G401.6 (cell line): ENCODE measurements at regions not wholly inside any gene's neighbourhood (a gene's known extent, or its start where the extent isn't known, plus 50 kb on each side); places are given as distances from the start of the nearest gene placed in this dataset.
"Not testable (repeated sequence)": the region's sequence is repeated elsewhere in the genome, so short reads cannot be mapped to it uniquely, and the experiment has no call there.

Experiments used
- FAIRE-seq: peaks from 2 replicates; lab custom pipeline; 2012; peaks lifted over from hg19 to GRCh38; lab: Jason Lieb, UNC

GRCh38 chr11:45000918-45001317 is 50.2 kb upstream of the TP53I11 start:
- no peak for FAIRE-seq

GRCh38 chr11:45001466-45002165 is 50.9 kb upstream of the TP53I11 start:
- FAIRE-seq = no peak

GRCh38 chr11:45005106-45005505 is 54.4 kb upstream of the TP53I11 start:
- peak; percentile 54 for FAIRE-seq

- no peak for FAIRE-seq
Measured at GRCh38 chr11:45007011-45007410, 56.3 kb upstream of the TP53I11 start.

- not testable (repeated sequence) for FAIRE-seq
Measured at GRCh38 chr11:45015983-45016382, 65.3 kb upstream of the TP53I11 start.

GRCh38 chr11:45016446-45016845 is 65.8 kb upstream of the TP53I11 start:
- FAIRE-seq = not testable (repeated sequence)

GRCh38 chr11:45017329-45017728 is 66.6 kb upstream of the TP53I11 start:
- no peak for FAIRE-seq

GRCh38 chr11:45021001-45021400 is 70.3 kb upstream of the TP53I11 start:
- FAIRE-seq = no peak

- FAIRE-seq = no peak
Measured at GRCh38 chr11:45021692-45022141, 71.0 kb upstream of the TP53I11 start.

- FAIRE-seq = no peak
Measured at GRCh38 chr11:45022294-45023064, 71.8 kb upstream of the TP53I11 start.

GRCh38 chr11:45023065-45023365 is 72.3 kb upstream of the TP53I11 start:
- no peak for FAIRE-seq

GRCh38 chr11:45024316-45024715 is 73.6 kb upstream of the TP53I11 start:
- no peak for FAIRE-seq

- no peak for FAIRE-seq
Measured at GRCh38 chr11:45024846-45025588, 74.3 kb upstream of the TP53I11 start.

- no peak for FAIRE-seq
Measured at GRCh38 chr11:45025716-45026492, 75.2 kb upstream of the TP53I11 start.

- FAIRE-seq = no peak
Measured at GRCh38 chr11:45026835-45027234, 76.2 kb upstream of the TP53I11 start.

- FAIRE-seq = no peak
Measured at GRCh38 chr11:45027312-45027711, 76.6 kb upstream of the TP53I11 start.

GRCh38 chr11:45028911-45029682 is 78.4 kb upstream of the TP53I11 start:
- no peak for FAIRE-seq

- no peak for FAIRE-seq
Measured at GRCh38 chr11:45030778-45031177, 80.1 kb upstream of the TP53I11 start.

GRCh38 chr11:45031912-45032519 is 81.3 kb upstream of the TP53I11 start:
- no peak for FAIRE-seq

- no peak for FAIRE-seq
Measured at GRCh38 chr11:45035413-45035812, 84.7 kb upstream of the TP53I11 start.

GRCh38 chr11:45036010-45036409 is 85.3 kb upstream of the TP53I11 start:
- FAIRE-seq = no peak
